HEK293 (cell line): ENCODE measurements at regions not wholly inside any gene's neighbourhood (a gene's known extent, or its start where the extent isn't known, plus 50 kb on each side); places are given as distances from the start of the nearest gene placed in this dataset.

ENCODE experiments used
- CTCF ChIA-PET: fragments of 350-600 bp; formaldehyde crosslinking; extraction: SDS; loops from one replicate; lab custom pipeline; 2021; ENCODE audit warnings: antibody characterized with exemption; lab: Yijun Ruan, JAX
- POLR2A ChIA-PET: fragments of 300-600 bp; formaldehyde crosslinking; extraction: SDS; loops from one replicate; lab custom pipeline; 2020; ENCODE audit warnings: antibody characterized with exemption, inconsistent platforms; lab: Yijun Ruan, JAX
- H3K27ac ChIP-seq: fragments of 200-500 bp; sonication (Bioruptor generic); 2 replicates; pipeline ENCODE4 v1.5.1; 2014; ENCODE audit warnings: low read depth, low read length, control low read depth, inconsistent platforms; ENCODE audit errors: extremely low read depth
- H3K36me3 ChIP-seq, 2 experiments: fragments of 200-500 bp in 1 of 2; sonication (Bioruptor generic) in 1 of 2; 1 replicate in 1 of 2; 2 replicates in 1 of 2; pipeline ENCODE4 v1.5.1; 2014 to 2017; ENCODE audit warnings: inconsistent platforms in 2 of 2, low read length in 2 of 2; ENCODE audit not compliant: control insufficient read depth in 2 of 2, insufficient read depth in 1 of 2
- H3K4me1 ChIP-seq: fragments of 200-500 bp; sonication (Bioruptor generic); 2 replicates; pipeline ENCODE4 v1.5.1; 2014; ENCODE audit warnings: mild to moderate bottlenecking, low read length, inconsistent platforms; ENCODE audit not compliant: control insufficient read depth, insufficient read depth
- H3K4me3 ChIP-seq: 2 replicates; pipeline ENCODE4 v1.5.1; 2011; ENCODE audit warnings: low read depth, mild to moderate bottlenecking, control low read depth, low read length, moderate library complexity
- H3K9me3 ChIP-seq: fragments of 200-500 bp; sonication (Bioruptor generic); 2 replicates; pipeline ENCODE4 v1.5.1; 2014; ENCODE audit warnings: low read depth, low read length, inconsistent platforms; ENCODE audit not compliant: control insufficient read depth, insufficient read depth
- SALL2 ChIP-seq: fragments of 450-650 bp; formaldehyde crosslinking; IDR thresholded peaks from 2 replicates; pipeline ENCODE4 v1.5.0; 2017; ENCODE audit warnings: missing biosample characterization, mild to moderate bottlenecking, missing genetic modification characterization, borderline replicate concordance
- SCRT2 ChIP-seq: fragments of 450-650 bp; formaldehyde crosslinking; IDR thresholded peaks from 2 replicates; pipeline ENCODE4 v1.5.1; 2016; ENCODE audit warnings: missing biosample characterization, missing genetic modification characterization
- TRIM28 ChIP-seq: IDR thresholded peaks from 2 replicates; pipeline ENCODE4 v1.6.1; 2011; ENCODE audit warnings: low read length, control low read depth, borderline replicate concordance
- ZBTB21 ChIP-seq: fragments of 450-650 bp; formaldehyde crosslinking; IDR thresholded peaks from 2 replicates; pipeline ENCODE4 v1.5.1; 2017; ENCODE audit warnings: missing biosample characterization, missing genetic modification characterization
- ZFP41 ChIP-seq: fragments of 450-650 bp; formaldehyde crosslinking; IDR thresholded peaks from 2 replicates; pipeline ENCODE4 v1.5.1; 2016; ENCODE audit warnings: missing biosample characterization, missing genetic modification characterization, borderline replicate concordance
- ZFP69B ChIP-seq: fragments of 450-650 bp; formaldehyde crosslinking; IDR thresholded peaks from 2 replicates; pipeline ENCODE4 v1.5.1; 2016; ENCODE audit warnings: missing biosample characterization, missing genetic modification characterization
- ZNF114 ChIP-seq: fragments of 450-650 bp; formaldehyde crosslinking; IDR thresholded peaks from 2 replicates; pipeline ENCODE4 v1.5.0; 2017; ENCODE audit warnings: missing biosample characterization, missing genetic modification characterization
- ZNF121 ChIP-seq: fragments of 450-650 bp; formaldehyde crosslinking; IDR thresholded peaks from 2 replicates; pipeline ENCODE4 v1.5.1; 2016; ENCODE audit warnings: missing biosample characterization, missing genetic modification characterization
- ZNF266 ChIP-seq: fragments of 450-650 bp; formaldehyde crosslinking; IDR thresholded peaks from 2 replicates; pipeline ENCODE4 v1.5.1; 2016; ENCODE audit warnings: missing biosample characterization, missing genetic modification characterization, low read depth
- ZNF335 ChIP-seq: fragments of 450-650 bp; formaldehyde crosslinking; conservative IDR thresholded peaks from 2 replicates; pipeline ENCODE4 v1.5.1; 2016; ENCODE audit warnings: missing biosample characterization, missing genetic modification characterization
- ZNF391 ChIP-seq: fragments of 450-650 bp; formaldehyde crosslinking; IDR thresholded peaks from 2 replicates; pipeline ENCODE4 v1.5.1; 2016; ENCODE audit warnings: low read depth, missing biosample characterization, missing genetic modification characterization, borderline replicate concordance
- ZNF549 ChIP-seq: fragments of 450-650 bp; IDR thresholded peaks from 2 replicates; pipeline ENCODE4 v1.5.1; 2018; ENCODE audit warnings: missing biosample characterization, missing genetic modification characterization, mild to moderate bottlenecking, inconsistent platforms, moderate library complexity
- ZNF571 ChIP-seq: fragments of 450-650 bp; formaldehyde crosslinking; IDR thresholded peaks from 2 replicates; pipeline ENCODE4 v1.5.0; 2017; ENCODE audit warnings: missing biosample characterization, missing genetic modification characterization
- ZNF585B ChIP-seq: fragments of 450-650 bp; formaldehyde crosslinking; IDR thresholded peaks from 2 replicates; pipeline ENCODE4 v1.5.1; 2016; ENCODE audit warnings: missing biosample characterization, missing genetic modification characterization
- ZNF626 ChIP-seq: fragments of 450-650 bp; sonication (Bioruptor Pico); formaldehyde crosslinking; IDR thresholded peaks from 2 replicates; pipeline ENCODE4 v1.5.1; 2018; ENCODE audit warnings: missing biosample characterization, missing genetic modification characterization, inconsistent platforms
- ZNF658 ChIP-seq: fragments of 450-650 bp; formaldehyde crosslinking; IDR thresholded peaks from 2 replicates; pipeline ENCODE4; 2016; ENCODE audit warnings: missing biosample characterization, missing genetic modification characterization
- ZNF664 ChIP-seq: fragments of 450-650 bp; formaldehyde crosslinking; IDR thresholded peaks from 2 replicates; pipeline ENCODE4 v1.5.1; 2016; ENCODE audit warnings: missing biosample characterization, missing genetic modification characterization
- ZNF677 ChIP-seq: fragments of 450-650 bp; IDR thresholded peaks from 2 replicates; pipeline ENCODE4 v1.5.0; 2018; ENCODE audit warnings: missing biosample characterization, mild to moderate bottlenecking, missing genetic modification characterization, moderate library complexity
- ZNF701 ChIP-seq: fragments of 450-650 bp; formaldehyde crosslinking; IDR thresholded peaks from 2 replicates; pipeline ENCODE4 v1.5.1; 2016; ENCODE audit warnings: missing biosample characterization, missing genetic modification characterization
- ZNF776 ChIP-seq: fragments of 450-650 bp; formaldehyde crosslinking; IDR thresholded peaks from 2 replicates; pipeline ENCODE4 v1.5.0; 2017; ENCODE audit warnings: missing biosample characterization, missing genetic modification characterization, borderline replicate concordance
- TF ChIP-seq, protein P1 (sequence below): fragments of 450-650 bp; formaldehyde crosslinking; IDR thresholded peaks from 2 replicates; pipeline ENCODE4 v1.5.1; 2016; ENCODE audit warnings: missing biosample characterization, missing genetic modification characterization
- TF ChIP-seq, protein P2 (sequence below): fragments of 450-650 bp; formaldehyde crosslinking; IDR thresholded peaks from 2 replicates; pipeline ENCODE4 v1.5.1; 2016; ENCODE audit warnings: missing biosample characterization, missing genetic modification characterization
- TF ChIP-seq, protein P3 (sequence below): fragments of 450-650 bp; formaldehyde crosslinking; IDR thresholded peaks from 2 replicates; pipeline ENCODE4 v1.5.1; 2016; ENCODE audit warnings: missing biosample characterization, missing genetic modification characterization, borderline replicate concordance

DNA sequence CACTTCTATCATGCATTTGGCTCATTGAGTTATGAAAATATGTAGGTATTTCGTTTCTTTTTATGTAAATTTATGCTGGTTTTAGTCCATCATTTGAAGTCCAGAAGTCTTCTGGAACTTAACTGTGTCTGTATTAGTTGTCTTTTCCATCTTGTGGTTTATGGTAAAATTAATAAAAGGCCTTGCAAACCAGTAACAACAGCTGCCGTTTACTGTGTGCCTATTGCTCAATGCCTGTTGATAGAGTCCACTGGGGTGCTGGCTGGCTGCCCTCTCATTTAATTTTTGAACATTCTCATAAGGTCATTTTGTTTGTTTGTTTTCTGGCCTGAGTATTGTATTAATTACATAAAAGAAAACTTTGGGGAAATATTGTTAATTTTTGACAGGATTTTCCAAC, 98.0 kb downstream of the NAA11 start:
- TF ChIP-seq TRIM28 (no peak), SCRT2 (tag by site-specific recombination) (no peak), ZNF776 (tag by site-specific recombination) (no peak), ZFP41 (no peak), ZNF549 (no peak), ZNF121 (no peak), ZNF664 (tag by site-specific recombination) (no peak), ZNF701 (no peak), ZNF571 (tag by site-specific recombination) (no peak), ZNF626 (tag by site-specific recombination) (no peak), ZNF335 (tag by site-specific recombination) (no peak), ZNF658 (no peak), ZNF266 (no peak), ZNF114 (tag by site-specific recombination) (no peak)
- TF ChIP-seq, protein P1, sequence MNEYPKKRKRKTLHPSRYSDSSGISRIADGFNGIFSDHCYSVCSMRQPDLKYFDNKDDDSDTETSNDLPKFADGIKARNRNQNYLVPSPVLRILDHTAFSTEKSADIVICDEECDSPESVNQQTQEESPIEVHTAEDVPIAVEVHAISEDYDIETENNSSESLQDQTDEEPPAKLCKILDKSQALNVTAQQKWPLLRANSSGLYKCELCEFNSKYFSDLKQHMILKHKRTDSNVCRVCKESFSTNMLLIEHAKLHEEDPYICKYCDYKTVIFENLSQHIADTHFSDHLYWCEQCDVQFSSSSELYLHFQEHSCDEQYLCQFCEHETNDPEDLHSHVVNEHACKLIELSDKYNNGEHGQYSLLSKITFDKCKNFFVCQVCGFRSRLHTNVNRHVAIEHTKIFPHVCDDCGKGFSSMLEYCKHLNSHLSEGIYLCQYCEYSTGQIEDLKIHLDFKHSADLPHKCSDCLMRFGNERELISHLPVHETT, result no peak
- Histone ChIP-seq H3K36me3 (no peaks in the 10 kb centered on the region), H3K9me3 (no peaks in the 10 kb centered on the region), H3K27ac (no peak overlapping the region), H3K4me3 (no peak overlapping the region), H3K4me1 (no peaks in the 10 kb centered on the region)
- ChIA-PET POLR2A (no interaction called here), CTCF (no interaction called here)

DNA sequence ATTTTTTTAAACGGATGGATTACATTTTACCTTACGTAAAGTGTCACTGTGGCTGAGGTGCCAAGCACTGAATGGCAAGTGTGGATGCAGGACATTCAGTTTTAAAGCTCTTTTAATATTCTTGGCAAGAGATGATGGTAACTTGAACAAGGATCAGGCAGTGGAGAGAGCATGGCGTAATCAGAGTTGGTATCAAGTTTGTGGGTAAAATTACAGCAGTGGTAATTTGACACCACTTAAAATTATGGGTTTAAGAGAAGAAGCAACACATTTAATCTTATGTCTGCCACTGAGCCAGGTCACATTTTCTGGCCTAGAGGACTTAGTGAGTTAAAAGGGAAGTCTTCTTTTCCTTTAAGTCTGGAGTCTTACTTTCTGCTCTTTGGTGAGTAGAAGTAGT, 100.5 kb downstream of the NAA11 start:
- Histone ChIP-seq H3K9me3 (no peaks in the 10 kb centered on the region), H3K4me3 (no peak overlapping the region), H3K36me3 (no peaks in the 10 kb centered on the region), H3K27ac (no peak overlapping the region), H3K4me1 (no peaks in the 10 kb centered on the region)
- TF ChIP-seq ZNF585B (tag by site-specific recombination), result no peak
- no peak for TF ChIP-seq SALL2 (tag by site-specific recombination)
- TF ChIP-seq SCRT2 (tag by site-specific recombination), result no peak
- TF ChIP-seq ZNF677 (tag by site-specific recombination), result no peak
- TF ChIP-seq, protein P2, sequence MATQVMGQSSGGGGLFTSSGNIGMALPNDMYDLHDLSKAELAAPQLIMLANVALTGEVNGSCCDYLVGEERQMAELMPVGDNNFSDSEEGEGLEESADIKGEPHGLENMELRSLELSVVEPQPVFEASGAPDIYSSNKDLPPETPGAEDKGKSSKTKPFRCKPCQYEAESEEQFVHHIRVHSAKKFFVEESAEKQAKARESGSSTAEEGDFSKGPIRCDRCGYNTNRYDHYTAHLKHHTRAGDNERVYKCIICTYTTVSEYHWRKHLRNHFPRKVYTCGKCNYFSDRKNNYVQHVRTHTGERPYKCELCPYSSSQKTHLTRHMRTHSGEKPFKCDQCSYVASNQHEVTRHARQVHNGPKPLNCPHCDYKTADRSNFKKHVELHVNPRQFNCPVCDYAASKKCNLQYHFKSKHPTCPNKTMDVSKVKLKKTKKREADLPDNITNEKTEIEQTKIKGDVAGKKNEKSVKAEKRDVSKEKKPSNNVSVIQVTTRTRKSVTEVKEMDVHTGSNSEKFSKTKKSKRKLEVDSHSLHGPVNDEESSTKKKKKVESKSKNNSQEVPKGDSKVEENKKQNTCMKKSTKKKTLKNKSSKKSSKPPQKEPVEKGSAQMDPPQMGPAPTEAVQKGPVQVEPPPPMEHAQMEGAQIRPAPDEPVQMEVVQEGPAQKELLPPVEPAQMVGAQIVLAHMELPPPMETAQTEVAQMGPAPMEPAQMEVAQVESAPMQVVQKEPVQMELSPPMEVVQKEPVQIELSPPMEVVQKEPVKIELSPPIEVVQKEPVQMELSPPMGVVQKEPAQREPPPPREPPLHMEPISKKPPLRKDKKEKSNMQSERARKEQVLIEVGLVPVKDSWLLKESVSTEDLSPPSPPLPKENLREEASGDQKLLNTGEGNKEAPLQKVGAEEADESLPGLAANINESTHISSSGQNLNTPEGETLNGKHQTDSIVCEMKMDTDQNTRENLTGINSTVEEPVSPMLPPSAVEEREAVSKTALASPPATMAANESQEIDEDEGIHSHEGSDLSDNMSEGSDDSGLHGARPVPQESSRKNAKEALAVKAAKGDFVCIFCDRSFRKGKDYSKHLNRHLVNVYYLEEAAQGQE (tag by site-specific recombination), result no peak
- no peak for TF ChIP-seq ZBTB21 (tag by site-specific recombination)
- no peak for TF ChIP-seq ZFP69B
- TF ChIP-seq ZNF658, result no peak
- no peak for TF ChIP-seq ZNF391
- TF ChIP-seq, protein P3, sequence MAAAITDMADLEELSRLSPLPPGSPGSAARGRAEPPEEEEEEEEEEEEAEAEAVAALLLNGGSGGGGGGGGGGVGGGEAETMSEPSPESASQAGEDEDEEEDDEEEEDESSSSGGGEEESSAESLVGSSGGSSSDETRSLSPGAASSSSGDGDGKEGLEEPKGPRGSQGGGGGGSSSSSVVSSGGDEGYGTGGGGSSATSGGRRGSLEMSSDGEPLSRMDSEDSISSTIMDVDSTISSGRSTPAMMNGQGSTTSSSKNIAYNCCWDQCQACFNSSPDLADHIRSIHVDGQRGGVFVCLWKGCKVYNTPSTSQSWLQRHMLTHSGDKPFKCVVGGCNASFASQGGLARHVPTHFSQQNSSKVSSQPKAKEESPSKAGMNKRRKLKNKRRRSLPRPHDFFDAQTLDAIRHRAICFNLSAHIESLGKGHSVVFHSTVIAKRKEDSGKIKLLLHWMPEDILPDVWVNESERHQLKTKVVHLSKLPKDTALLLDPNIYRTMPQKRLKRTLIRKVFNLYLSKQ (tag by site-specific recombination), result no peak
- ChIA-PET CTCF (no interaction called here), POLR2A (no interaction called here)
